ENCODE measurements at regions not wholly inside any gene's neighbourhood (a gene's known extent, or its start where the extent isn't known, plus 50 kb on each side); places are given as distances from the start of the nearest gene placed in this dataset.

DNA sequence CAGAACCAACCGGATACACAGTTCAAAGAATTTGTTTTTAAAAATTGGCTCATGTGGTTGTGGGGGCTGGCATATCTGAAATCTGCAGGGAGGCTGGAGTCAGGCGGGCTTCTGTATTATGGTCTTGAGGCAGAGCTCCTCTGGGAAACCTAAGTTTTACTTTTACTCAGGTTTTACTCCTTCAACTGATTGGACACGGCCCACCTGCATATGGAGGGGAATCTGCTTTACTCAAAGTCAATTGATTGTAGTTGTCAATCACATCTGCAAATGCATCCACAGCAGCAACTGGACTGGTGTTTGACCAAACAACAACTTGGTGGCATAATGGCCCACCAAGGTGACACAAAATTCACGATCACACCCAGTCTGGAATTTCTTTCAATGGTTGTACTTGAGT lies 103.4 kb downstream of the ERMARD start:
- DNase-seq = no peak

DNA sequence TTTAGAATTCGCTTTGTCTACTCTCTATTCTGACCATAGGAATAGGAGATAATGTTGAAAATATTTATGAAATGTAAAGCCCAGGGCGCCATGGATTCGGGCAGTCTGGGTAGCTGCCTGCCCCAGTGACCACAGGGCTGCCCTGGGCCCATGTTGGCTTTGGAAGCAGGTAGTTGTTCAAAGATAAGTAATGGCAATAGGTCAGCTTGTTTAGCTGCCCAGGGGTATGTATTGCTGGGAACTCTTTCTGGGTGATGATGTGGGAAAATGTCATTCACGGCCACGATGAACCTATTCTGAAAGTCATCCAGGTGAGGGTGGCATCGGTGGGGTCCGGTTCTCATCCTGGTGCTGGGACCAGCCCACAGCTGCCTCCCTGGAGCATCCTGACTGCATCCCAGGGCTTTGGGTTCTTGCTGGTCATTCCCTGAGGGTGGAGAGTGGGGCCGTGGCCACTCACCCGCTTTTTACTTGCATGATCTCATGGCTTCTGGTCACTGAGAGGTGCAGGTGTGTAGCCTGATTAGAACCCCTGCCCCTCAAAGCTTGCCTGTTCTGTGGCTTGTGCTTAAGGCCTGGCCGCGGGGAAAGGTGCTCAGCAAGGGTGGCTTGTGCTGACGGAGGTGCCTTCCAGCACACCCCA lies 102.8 kb downstream of the ERMARD start:
- DNase-seq = no peak

DNA sequence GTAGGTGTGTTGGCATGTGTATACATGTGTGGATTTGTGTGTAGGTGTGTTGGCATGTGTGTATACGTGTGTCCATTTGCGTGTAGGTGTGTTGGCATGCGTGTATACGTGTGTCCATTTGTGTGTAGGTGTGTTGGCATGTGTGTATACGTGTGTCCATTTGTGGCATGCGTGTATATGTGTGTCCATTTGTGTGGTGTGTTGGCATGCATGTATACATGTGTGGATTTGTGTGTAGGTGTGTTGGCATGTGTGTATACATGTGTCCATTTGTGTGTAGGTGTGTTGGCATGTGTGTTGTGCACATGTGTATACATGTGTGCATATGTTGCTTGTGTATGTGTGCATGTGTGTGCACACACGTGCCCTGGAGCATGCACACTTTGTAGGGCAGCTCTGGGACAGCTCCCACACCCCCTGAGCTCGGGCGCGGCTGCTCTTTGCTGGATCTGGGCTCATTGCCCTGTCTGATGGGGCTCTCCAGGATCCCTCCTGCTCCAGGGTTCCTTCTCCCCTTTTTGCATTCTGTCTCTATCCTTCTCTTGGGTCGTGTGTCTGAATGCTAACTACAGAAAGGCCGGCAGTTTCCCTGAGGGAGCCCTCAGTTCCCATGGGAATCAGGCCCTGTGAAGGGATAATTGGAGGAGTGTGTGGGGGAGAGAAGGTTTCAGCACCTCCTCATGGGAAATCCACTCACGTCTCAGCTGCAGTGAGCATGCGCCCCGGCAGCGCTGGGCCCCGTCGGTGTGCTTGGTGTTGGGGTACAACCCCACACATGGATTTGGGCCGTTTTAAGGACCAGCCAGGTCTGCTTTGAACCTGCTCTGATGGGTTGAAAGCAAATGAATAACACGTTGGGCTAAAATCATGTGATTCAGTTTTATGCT lies 102.0 kb downstream of the ERMARD start:
- DNase-seq = no peak

DNA sequence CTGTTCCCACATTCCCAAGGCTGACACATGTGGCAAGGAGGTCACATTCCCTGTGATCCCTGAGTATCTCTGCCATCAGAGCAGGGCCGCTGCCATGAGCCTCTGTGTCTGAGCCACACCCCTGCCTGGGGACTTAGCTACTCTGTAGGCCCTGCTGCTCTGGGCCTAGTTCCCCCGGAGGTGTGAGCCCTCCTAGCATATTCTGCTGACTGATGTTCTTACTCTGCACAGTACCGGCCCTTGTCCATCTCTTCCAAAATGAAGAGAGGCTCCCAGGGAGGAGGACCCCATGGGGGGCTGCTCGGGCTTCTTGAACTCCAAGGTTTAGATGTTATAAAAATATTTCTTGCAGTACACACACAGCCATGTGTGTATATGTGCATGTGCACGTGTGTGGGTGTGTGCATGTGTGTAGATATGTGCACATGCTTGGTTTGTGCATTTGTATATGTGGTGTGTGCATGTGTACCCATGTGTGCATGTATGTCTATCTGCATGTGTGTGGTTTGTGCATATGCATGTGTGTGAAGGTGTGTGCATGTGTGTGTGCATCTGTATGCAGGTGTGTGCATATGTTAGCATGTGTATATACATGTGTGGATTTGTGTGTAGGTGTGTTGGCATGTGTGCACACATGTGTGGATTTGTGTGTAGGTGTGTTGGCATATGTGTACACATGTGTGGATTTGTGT lies 101.2 kb downstream of the ERMARD start:
- DNase-seq = peak in 1 of 2 experiments; percentile 4

DNA sequence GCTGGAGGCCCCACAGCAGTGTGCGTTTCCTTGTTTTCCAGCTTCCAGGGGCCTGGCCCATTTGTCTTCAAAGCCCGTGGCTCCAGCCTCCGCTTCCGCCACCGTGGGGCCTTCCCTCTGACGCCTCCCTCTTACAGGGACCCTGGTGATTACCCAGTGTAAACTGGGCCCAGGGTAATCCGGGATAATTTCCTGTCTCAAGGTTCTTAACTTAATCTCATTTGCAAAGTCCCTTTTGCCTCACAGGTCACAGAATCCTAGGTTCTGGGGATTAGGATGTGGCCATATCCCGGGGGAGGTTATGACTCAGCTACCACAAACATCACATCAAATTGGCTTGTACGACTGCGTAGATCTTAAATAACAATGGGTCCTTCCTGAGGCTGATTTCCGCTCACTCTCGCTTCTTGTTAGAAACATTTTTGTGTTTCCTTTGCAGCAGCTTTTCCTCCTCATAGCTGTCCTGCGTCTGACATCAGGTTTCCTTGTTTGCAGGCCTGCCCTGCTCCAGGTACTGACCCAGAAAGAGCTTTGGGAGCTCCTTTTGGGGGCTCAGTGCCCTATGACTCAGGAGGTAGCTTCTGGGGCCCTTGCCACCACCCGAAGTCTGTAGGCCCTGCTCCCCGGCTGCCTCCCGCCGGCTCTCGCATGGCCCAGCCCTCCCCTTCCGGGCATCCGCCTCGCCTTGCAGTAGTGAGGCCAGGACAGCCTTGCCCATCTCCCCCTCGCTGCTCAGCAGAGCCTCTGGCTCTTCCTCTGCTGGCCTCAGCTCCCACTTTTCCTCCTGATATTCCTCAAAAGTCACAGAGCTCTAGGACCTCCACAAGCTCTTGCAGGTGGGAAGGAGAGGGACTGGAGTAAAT lies 100.5 kb downstream of the ERMARD start:
- peak in 1 of 2 experiments; percentile 3 for DNase-seq

DNA sequence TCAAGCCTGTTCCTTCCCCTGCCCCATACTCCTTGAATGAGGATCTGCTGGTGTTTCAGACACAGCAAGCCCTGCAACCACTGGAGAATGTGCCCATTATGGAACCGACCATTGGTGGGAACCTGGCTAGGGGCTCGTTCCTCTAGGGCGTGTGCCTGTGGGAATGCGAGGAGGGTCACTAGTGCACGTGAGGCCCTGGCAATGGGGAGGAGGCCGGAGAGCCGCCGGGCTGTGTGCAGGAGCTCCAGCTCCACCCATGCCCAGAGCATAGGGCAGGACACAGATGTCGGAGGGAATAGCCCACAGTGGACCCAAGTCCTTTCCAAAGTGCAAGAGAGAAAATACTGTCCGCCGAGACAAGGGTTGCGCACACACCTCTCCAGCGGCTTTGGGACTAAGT lies 99.3 kb downstream of the ERMARD start:
- no peak for DNase-seq

DNA sequence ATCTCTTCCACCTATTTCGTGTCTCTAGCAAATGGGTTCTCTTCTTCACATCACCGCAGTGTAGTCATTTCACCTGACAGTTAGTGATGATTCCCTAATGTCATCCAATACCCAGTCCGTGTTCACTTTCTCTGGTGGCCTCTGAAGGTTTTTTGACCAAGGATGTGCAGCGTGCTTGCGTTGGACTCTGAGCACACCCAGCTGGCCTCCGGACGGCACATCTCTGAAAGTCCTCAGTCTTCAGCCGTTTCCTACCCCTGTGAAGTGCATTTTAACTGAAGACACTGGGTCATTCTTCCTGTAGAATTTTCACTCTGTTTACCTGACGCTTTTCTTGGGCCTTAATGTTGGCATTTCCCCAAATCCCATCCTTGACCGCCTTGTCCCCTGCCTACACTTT lies 98.7 kb downstream of the ERMARD start:
- no peak for DNase-seq

DNA sequence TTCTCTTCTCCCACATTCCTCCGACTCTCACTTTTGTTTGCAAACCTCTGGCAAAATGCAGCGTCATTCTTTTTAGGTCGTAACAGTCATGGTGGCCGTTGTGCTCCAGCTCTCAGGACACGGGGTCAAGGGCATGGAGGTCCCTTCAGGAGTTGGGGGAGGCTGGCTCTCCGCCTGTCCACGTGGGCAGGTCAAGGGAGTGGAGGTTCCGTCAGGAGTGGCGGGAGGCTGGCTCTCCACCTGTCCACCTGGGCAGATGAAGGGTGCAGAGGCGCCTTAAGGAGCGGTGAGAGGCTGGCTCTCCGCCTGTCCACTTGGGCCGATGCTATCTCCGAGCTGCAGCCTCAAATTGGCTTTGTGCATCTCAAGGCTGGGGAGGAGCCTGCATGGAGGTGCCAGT lies 98.0 kb downstream of the ERMARD start:
- no peak for DNase-seq

DNA sequence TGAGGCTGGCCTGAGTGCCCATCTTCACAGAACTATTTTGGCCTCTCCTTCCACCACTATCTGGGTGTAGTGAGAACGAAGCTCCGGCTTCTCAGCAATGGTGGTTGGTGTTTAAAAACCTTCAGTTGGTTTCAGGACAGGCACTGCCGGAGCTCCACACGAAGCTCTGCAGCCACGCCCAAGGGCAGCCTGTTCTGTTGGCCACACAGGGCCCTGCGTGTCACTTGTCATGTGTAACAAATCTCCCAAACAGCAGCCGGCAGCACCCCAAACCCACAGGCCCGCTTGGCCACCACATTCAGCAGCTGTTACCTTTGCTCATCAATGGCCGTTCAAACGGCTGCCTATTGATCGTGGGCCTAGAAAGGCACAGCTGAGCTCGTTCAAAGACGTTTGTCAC lies 97.5 kb downstream of the ERMARD start:
- no peak for DNase-seq

DNA sequence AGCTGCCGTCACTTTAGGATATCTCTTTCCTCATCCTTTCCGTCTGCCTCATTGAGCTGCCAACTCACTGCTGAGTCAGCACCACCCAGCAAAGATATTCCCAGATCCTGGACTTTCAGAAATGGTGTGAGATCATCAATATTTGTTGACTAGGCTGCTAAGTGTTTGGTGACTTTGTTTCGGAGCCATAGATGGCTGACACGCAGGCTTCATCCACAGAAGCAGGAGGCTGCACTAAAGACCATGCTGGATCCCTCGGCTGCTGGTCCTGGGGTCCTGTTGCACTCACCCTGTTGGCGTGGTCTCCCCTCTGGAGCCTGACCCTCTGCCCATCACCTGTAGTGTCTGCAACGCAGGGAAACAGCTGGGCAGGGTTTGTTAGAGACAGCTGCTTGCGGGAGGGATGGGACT lies 96.5 kb downstream of the ERMARD start:
- DNase-seq = no peak

DNA sequence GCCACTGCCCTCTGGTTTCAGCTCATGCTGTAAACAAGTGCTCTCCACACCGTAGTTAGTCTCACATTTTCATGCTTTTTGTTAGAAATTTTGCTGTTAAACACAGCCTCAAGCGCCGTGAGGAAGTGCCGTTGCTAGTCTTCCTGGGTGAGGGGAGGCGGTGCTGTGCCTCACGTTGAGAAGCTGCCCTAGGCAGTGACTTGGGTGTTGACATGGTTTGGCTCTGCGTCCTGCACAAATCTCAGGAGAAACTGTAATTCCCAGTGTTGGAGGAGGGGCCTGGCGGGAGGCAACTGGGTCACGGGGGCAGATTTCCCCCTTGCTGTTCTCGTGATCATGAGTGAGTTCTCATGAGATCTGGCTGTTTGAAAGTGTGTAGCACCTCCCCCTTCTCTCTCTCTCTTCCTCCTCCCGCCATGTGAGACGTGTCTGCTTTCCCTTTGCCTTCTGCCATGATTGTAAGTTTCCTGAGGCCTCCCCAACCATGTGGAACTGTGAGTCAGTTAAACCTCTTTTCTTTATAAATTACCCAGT lies 95.8 kb downstream of the ERMARD start:
- DNase-seq = no peak

DNA sequence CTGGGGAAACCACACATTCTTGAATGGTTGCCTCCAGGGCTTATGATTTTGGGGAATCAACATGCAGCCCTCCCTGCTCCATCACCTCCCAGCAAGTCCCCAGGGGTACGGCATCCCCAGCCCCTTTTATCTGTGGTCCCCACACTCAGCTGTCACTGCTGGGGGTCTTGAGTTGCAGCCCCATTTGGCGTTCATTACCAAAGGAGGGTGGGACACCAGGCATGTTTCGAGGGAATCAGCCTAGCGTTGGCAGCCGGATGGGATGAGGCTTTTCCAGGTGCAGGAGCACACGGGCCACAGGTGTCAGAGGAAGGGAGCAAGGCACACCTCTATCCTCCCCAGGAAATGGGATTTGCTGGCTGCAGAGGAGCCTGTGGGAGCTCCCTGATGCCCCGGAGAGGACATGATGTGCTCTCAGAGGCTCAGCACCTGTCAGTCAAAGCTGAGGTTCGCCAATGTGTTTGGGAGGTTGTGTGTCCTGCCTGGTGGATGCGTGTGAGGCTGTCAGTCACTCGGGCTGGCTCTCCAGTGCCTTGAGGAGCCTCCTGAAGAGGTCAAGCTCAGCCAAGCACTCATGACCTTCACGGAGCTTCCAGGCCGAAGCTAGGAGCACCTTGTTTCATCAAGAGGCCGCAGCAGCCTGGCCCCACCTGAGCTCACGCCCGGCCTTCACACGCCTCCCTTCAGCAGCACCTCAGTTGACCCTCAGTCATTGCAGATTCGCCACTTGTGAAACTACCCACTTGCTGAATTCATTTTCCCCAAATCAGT lies 95.0 kb downstream of the ERMARD start:
- DNase-seq = no peak

DNA sequence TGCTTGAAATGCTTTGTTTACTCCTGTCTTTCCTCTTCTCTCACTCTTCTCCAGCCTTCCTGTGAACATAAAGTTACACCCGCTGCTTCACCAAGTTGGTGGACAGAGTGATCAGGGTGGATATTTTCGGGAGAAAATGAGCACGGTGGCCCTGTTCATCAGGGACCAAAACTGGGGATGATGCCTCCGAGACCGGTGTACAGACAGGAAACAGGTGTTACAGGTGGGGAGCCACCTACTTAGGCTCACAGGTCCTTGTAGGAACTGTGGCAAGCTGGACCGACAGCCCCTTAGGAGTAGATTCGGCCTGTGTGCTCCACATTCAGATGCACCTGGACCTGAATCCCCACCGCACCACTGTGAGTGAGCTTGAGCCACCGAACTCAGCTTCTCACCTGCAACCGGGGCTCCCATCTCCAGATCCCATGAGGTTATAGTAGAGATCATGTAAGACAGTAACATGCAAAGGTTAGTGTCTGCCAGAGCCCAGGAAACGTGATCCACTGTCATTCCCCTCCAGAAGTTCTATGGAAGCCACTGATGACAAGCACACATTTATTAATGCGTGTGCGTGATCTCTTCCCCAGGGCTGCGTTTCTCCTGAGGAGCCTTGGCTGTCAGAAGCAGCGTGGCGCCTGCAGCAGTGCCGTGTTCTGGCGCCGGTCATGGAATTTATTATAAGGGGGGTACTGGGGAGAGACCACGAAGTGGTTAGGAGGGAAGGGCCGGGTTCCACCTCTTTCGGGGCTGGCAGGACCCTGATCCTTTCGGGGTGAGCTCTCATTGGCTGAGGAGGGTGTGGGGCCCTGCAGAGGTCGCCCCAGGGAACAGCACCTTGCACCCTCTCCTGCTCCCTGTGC lies 94.2 kb downstream of the ERMARD start:
- no peak for DNase-seq

DNA sequence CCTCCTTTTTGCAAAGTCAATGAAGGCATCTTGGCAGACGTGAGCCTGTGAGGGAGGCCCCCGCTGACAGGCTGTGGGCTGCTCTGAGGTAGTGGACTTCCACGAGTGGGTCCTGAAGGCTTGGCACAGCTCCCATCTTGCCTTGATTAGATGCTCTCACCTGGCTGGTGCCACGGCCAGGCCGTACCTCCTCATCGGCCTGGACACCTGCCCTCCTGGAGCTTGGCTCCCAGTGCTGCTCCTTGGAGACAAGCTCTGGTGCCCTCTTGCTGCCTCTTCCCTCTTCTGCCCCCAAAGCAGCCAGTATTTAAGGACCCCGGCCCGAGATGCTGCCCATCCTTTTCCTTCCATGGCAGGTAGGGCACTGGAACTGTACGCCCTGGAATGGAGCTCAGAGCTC lies 93.5 kb downstream of the ERMARD start:
- no peak for DNase-seq

DNA sequence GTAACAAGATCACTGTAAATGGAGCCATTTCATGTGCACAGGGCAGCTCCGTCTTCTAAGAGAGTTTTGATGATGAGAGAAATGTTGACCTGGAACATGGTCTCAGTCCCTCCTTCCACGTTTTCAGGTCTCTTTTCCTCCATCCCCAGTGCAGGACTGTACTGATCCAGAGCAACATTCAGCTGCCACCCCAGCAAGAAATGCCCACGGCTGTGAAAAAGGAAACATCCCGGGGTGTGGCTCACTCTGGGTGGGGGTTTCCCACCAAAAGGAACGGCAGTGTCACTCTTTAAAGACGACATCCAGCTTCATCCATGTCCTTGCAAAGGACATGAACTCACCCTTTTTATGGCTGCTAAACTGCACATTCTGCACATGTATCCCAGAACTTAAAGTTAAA lies 92.6 kb downstream of the ERMARD start:
- no peak for DNase-seq

DNA sequence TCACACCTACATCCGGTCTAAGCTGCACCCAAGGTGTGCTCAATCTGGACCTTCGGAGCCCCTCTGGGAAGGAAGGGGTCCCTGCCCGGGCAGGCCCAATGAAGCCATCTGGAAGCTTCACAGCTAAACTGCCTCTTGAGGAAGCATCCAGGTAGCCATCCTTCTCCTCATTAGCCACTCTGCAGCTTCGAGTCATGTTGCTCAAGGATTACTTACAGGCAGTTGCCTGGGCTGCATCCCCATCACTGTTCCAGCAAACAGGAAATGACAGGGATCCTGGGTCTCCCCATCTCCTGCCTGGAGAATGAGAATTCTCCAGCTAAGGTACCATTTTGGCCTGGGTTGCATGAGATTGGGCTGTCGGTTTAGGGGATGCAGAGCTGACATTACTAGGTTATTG lies 91.7 kb downstream of the ERMARD start:
- no peak for DNase-seq

DNA sequence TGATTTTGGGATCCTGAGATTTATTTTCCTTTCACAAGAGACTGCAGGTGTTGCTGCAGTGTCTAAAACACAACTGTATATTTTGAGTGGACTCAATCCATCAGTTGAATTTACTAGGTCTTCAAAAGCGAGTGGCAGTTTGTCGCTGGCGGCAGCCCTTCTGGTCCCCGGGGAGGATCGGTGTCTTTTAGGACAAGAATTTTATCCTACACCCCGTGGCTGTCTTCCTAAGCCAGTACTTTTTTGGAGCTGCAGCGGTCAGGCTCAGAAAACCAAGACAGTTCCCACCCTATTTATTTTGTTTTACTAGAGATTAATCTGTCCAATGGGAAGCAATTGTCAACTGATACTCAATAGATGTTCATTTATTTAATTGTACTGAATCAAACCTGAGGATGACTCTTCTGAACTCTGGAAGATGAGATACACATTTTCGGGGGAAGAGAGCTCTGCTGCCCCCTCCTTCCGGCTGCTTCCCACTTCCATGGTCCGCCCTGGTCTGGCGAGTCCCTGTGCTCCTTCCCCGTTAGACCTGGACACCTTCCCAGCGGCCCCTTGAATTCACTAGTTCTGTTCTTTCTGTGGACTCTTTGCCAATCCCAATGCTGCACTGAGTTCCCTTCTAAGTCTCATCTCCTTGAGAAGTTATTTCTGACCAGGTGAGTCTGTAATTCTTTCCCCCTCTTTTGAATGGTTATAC lies 90.6 kb downstream of the ERMARD start:
- peak; percentile 2 to 5 for DNase-seq

DNA sequence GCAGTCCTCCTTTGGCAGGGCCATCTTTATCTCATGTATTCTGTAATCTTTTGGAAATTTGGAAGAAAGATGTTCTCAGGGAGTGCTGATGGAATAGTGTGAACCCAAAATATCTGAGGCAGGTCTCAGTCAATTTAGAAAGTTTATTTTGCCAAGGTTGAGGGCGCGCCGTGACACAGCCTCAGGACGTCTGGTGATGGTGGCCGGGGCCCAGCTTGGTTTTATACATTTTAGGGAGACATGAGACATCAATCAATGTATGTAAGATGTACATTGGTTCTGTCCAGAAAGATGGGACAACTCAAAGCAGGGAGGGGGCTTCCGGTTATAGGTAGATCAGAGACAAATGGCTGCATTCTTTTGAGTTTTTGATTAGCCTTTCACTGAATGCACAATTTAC lies 89.8 kb downstream of the ERMARD start:
- no peak for DNase-seq

DNA sequence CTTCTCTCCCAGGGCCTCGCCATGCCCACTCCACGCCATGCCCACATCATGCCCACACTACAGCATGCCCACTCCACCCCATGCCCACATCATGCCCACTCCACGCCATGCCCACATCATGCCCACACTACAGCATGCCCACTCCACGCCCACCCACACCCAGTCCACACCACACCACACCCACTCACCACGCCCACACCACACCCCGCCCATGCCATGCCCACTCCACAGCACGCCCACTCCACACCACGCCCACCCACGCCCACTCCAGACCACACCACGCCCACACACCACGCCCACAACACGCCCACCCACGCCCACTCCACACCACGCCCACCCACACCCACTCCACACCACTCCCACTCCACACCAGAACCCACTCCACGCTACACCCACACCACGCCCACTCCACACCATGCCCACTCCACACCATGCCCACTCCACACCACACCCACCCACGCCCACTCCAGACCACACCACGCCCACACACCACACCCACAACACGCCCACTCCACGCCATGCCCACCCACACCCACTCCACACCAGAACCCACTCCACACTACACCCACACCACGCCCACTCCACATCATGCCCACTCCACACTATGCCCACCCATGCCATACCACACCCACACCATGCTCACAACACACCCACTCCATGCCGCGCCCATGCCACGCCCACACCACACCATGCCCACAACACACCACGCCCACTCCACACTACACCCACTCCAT lies 88.6 kb downstream of the ERMARD start:
- peak; percentile 17 to 19 for DNase-seq

All from activated T-cell treated with anti-CD3 and anti-CD28 coated beads, Interleukin-2, amount 50 U/mL, for 48 hours (primary cell).